ENCODE measurements at regions not wholly inside any gene's neighbourhood (a gene's known extent, or its start where the extent isn't known, plus 50 kb on each side); places are given as distances from the start of the nearest gene placed in this dataset.

DNA sequence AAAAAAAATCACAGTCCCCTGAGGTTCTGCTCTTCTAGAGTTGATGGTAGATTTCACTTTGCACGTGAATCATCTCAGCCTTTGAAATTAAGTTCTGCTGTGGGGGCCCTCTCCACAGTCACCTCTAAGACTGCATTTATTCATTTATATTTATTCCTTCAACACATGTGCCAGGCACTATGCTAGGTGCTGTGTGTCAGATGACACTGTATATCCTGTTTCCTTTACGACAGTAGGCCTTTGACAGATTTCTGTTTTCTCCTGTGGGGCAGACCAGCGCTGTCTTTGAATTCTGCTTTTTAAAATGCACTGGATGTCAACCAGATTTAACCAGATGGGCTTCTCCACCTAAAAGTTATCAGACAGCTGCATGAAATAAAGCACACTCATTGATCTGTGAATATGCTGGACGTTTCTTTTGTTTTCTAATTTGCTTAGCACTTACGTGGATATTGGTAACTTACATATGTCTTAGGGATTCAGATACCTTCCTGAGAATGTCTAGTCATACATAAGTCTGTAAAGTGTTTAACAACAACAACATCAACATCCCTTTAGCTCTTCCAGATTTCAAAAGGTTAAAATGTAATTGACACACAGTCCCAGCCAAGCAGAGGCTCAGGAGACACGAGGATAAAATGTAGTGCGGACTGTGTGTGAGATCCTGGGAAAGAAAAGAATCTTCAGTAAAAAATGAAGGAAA is 525.5 kb upstream of the MCTP2 start:
- TF ChIP-seq POLR2A (IDR thresholded peaks at IDR 0.05; ENCODE audit: low read length) (no peak), GATA1 (IDR thresholded peaks at IDR 0.05; ENCODE audit: low read depth, low read length) (no peak)

Measured in erythroblast (primary cell).